HEK293 (cell line): ENCODE measurements at regions not wholly inside any gene's neighbourhood (a gene's known extent, or its start where the extent isn't known, plus 50 kb on each side); places are given as distances from the start of the nearest gene placed in this dataset.

ENCODE experiments used
- CTCF ChIA-PET: fragments of 350-600 bp; formaldehyde crosslinking; extraction: SDS; loops from one replicate; lab custom pipeline; 2021; ENCODE audit warnings: antibody characterized with exemption; lab: Yijun Ruan, JAX
- POLR2A ChIA-PET: fragments of 300-600 bp; formaldehyde crosslinking; extraction: SDS; loops from one replicate; lab custom pipeline; 2020; ENCODE audit warnings: antibody characterized with exemption, inconsistent platforms; lab: Yijun Ruan, JAX
- H3K27ac ChIP-seq: fragments of 200-500 bp; sonication (Bioruptor generic); 2 replicates; pipeline ENCODE4 v1.5.1; 2014; ENCODE audit warnings: low read depth, low read length, control low read depth, inconsistent platforms; ENCODE audit errors: extremely low read depth
- H3K36me3 ChIP-seq, 2 experiments: fragments of 200-500 bp in 1 of 2; sonication (Bioruptor generic) in 1 of 2; 1 replicate in 1 of 2; 2 replicates in 1 of 2; pipeline ENCODE4 v1.5.1; 2014 to 2017; ENCODE audit warnings: inconsistent platforms in 2 of 2, low read length in 2 of 2; ENCODE audit not compliant: control insufficient read depth in 2 of 2, insufficient read depth in 1 of 2
- H3K4me1 ChIP-seq: fragments of 200-500 bp; sonication (Bioruptor generic); 2 replicates; pipeline ENCODE4 v1.5.1; 2014; ENCODE audit warnings: mild to moderate bottlenecking, low read length, inconsistent platforms; ENCODE audit not compliant: control insufficient read depth, insufficient read depth
- H3K4me3 ChIP-seq: 2 replicates; pipeline ENCODE4 v1.5.1; 2011; ENCODE audit warnings: low read depth, mild to moderate bottlenecking, control low read depth, low read length, moderate library complexity
- H3K9me3 ChIP-seq: fragments of 200-500 bp; sonication (Bioruptor generic); 2 replicates; pipeline ENCODE4 v1.5.1; 2014; ENCODE audit warnings: low read depth, low read length, inconsistent platforms; ENCODE audit not compliant: control insufficient read depth, insufficient read depth
- MZF1 ChIP-seq: fragments of 450-650 bp; formaldehyde crosslinking; IDR thresholded peaks from 2 replicates; pipeline ENCODE4 v1.5.1; 2017; ENCODE audit warnings: missing biosample characterization, missing genetic modification characterization, borderline replicate concordance
- SALL2 ChIP-seq: fragments of 450-650 bp; formaldehyde crosslinking; IDR thresholded peaks from 2 replicates; pipeline ENCODE4 v1.5.0; 2017; ENCODE audit warnings: missing biosample characterization, mild to moderate bottlenecking, missing genetic modification characterization, borderline replicate concordance
- TRIM28 ChIP-seq: IDR thresholded peaks from 2 replicates; pipeline ENCODE4 v1.6.1; 2011; ENCODE audit warnings: low read length, control low read depth, borderline replicate concordance
- YY2 ChIP-seq: fragments of 450-650 bp; formaldehyde crosslinking; IDR thresholded peaks from 2 replicates; pipeline ENCODE4 v1.5.1; 2016; ENCODE audit warnings: missing biosample characterization, missing genetic modification characterization
- ZBTB21 ChIP-seq: fragments of 450-650 bp; formaldehyde crosslinking; IDR thresholded peaks from 2 replicates; pipeline ENCODE4 v1.5.1; 2017; ENCODE audit warnings: missing biosample characterization, missing genetic modification characterization
- ZEB2 ChIP-seq: fragments of 450-650 bp; formaldehyde crosslinking; IDR thresholded peaks from 2 replicates; pipeline ENCODE4 v1.5.1; 2016; ENCODE audit warnings: missing biosample characterization, missing genetic modification characterization
- ZNF146 ChIP-seq: fragments of 450-650 bp; formaldehyde crosslinking; IDR thresholded peaks from 2 replicates; pipeline ENCODE4 v1.5.1; 2016; ENCODE audit warnings: missing biosample characterization, missing genetic modification characterization
- ZNF169 ChIP-seq: fragments of 450-650 bp; formaldehyde crosslinking; IDR thresholded peaks from 2 replicates; pipeline ENCODE4 v1.5.1; 2016; ENCODE audit warnings: missing biosample characterization, missing genetic modification characterization
- ZNF266 ChIP-seq: fragments of 450-650 bp; formaldehyde crosslinking; IDR thresholded peaks from 2 replicates; pipeline ENCODE4 v1.5.1; 2016; ENCODE audit warnings: missing biosample characterization, missing genetic modification characterization, low read depth
- ZNF335 ChIP-seq: fragments of 450-650 bp; formaldehyde crosslinking; conservative IDR thresholded peaks from 2 replicates; pipeline ENCODE4 v1.5.1; 2016; ENCODE audit warnings: missing biosample characterization, missing genetic modification characterization
- ZNF514 ChIP-seq: fragments of 450-650 bp; formaldehyde crosslinking; IDR thresholded peaks from 2 replicates; pipeline ENCODE4 v1.5.1; 2016; ENCODE audit warnings: missing biosample characterization, missing genetic modification characterization
- ZNF549 ChIP-seq: fragments of 450-650 bp; IDR thresholded peaks from 2 replicates; pipeline ENCODE4 v1.5.1; 2018; ENCODE audit warnings: missing biosample characterization, missing genetic modification characterization, mild to moderate bottlenecking, inconsistent platforms, moderate library complexity
- ZNF560 ChIP-seq: fragments of 450-650 bp; formaldehyde crosslinking; IDR thresholded peaks from 2 replicates; pipeline ENCODE4 v1.5.1; 2017; ENCODE audit warnings: missing biosample characterization, missing genetic modification characterization, borderline replicate concordance
- ZNF785 ChIP-seq: fragments of 450-650 bp; formaldehyde crosslinking; IDR thresholded peaks from 2 replicates; pipeline ENCODE4 v1.5.1; 2016; ENCODE audit warnings: missing biosample characterization, missing genetic modification characterization
- TF ChIP-seq, protein P1 (sequence below): fragments of 450-650 bp; formaldehyde crosslinking; optimal IDR thresholded peaks from 2 replicates; pipeline ENCODE3; 2016; ENCODE audit warnings: missing biosample characterization, mild to moderate bottlenecking, missing genetic modification characterization
- TF ChIP-seq, protein P2 (sequence below): fragments of 450-650 bp; formaldehyde crosslinking; IDR thresholded peaks from 2 replicates; pipeline ENCODE4 v1.5.1; 2016; ENCODE audit warnings: missing biosample characterization, missing genetic modification characterization, borderline replicate concordance
- TF ChIP-seq, protein P3 (sequence below): fragments of 450-650 bp; formaldehyde crosslinking; IDR thresholded peaks from 2 replicates; pipeline ENCODE4 v1.5.1; 2016; ENCODE audit warnings: missing biosample characterization, missing genetic modification characterization, low read depth
- TF ChIP-seq, protein P4 (sequence below): fragments of 450-650 bp; formaldehyde crosslinking; IDR thresholded peaks from 2 replicates; pipeline ENCODE4 v1.5.1; 2016; ENCODE audit warnings: missing biosample characterization, missing genetic modification characterization, borderline replicate concordance
- TF ChIP-seq, protein P5 (sequence below): fragments of 450-650 bp; formaldehyde crosslinking; IDR thresholded peaks from 2 replicates; pipeline ENCODE4 v1.5.1; 2016; ENCODE audit warnings: missing biosample characterization, missing genetic modification characterization
- TF ChIP-seq, protein P6 (sequence below): fragments of 450-650 bp; formaldehyde crosslinking; IDR thresholded peaks from 2 replicates; pipeline ENCODE4; 2016; ENCODE audit warnings: missing biosample characterization, missing genetic modification characterization

DNA sequence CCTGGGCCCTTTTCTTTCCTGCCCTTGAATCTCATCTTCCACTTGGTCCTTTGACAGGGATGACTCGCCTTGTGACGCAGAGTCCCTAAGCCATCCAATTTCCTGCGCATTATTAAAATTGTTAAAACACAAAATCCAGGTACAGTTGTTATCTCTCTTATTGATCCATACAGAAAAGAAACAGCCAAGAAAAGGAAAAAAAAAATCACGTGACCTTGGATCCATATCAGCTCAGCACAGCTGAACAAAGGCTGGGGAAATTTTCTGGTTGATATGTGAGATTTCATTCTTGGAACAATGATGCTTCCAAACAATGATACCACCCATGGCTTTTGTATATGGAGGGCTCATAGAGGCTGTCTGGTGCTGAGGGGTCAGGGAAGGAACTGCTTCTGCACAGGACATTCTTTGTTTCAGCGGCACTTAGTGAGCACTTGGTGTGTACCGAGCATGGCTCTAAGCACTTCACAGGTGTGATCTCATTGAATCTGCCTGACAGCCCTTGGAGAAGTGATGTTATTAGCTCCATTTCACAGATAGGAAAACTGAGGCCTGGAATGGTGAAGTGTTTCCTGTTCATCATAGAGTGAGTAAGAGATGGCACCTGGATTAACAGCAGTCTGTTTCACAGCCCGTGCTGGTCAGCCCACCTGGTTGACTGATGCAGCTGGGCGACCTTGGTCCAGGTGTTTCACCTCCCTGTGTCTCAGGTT lies 155.0 kb upstream of the SULF2 start:
- POLR2A ChIA-PET, result no interaction called here
- no peak overlapping the region for H3K27ac ChIP-seq
- H3K9me3 ChIP-seq, result no peaks in the 10 kb centered on the region
- H3K4me1 ChIP-seq, result no peaks in the 10 kb centered on the region
- TF ChIP-seq ZNF169 (tag by site-specific recombination), result no peak
- TF ChIP-seq, protein P1, sequence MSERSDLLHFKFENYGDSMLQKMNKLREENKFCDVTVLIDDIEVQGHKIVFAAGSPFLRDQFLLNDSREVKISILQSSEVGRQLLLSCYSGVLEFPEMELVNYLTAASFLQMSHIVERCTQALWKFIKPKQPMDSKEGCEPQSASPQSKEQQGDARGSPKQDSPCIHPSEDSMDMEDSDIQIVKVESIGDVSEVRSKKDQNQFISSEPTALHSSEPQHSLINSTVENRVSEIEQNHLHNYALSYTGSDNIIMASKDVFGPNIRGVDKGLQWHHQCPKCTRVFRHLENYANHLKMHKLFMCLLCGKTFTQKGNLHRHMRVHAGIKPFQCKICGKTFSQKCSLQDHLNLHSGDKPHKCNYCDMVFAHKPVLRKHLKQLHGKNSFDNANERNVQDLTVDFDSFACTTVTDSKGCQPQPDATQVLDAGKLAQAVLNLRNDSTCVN (tag by site-specific recombination), result no peak
- TF ChIP-seq, protein P2, sequence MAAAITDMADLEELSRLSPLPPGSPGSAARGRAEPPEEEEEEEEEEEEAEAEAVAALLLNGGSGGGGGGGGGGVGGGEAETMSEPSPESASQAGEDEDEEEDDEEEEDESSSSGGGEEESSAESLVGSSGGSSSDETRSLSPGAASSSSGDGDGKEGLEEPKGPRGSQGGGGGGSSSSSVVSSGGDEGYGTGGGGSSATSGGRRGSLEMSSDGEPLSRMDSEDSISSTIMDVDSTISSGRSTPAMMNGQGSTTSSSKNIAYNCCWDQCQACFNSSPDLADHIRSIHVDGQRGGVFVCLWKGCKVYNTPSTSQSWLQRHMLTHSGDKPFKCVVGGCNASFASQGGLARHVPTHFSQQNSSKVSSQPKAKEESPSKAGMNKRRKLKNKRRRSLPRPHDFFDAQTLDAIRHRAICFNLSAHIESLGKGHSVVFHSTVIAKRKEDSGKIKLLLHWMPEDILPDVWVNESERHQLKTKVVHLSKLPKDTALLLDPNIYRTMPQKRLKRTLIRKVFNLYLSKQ, result no peak
- TF ChIP-seq ZNF549, result no peak
- TF ChIP-seq ZBTB21 (tag by site-specific recombination), result no peak
- no peak for TF ChIP-seq ZNF266 (tag by site-specific recombination)
- no peak for TF ChIP-seq YY2
- no peak for TF ChIP-seq TRIM28
- TF ChIP-seq, protein P3, sequence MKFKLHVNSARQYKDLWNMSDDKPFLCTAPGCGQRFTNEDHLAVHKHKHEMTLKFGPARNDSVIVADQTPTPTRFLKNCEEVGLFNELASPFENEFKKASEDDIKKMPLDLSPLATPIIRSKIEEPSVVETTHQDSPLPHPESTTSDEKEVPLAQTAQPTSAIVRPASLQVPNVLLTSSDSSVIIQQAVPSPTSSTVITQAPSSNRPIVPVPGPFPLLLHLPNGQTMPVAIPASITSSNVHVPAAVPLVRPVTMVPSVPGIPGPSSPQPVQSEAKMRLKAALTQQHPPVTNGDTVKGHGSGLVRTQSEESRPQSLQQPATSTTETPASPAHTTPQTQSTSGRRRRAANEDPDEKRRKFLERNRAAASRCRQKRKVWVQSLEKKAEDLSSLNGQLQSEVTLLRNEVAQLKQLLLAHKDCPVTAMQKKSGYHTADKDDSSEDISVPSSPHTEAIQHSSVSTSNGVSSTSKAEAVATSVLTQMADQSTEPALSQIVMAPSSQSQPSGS, result no peak
- no peak for TF ChIP-seq ZNF335 (tag by site-specific recombination)
- TF ChIP-seq ZEB2 (tag by site-specific recombination), result no peak
- no peak for TF ChIP-seq ZNF514 (tag by site-specific recombination)
- TF ChIP-seq, protein P4, sequence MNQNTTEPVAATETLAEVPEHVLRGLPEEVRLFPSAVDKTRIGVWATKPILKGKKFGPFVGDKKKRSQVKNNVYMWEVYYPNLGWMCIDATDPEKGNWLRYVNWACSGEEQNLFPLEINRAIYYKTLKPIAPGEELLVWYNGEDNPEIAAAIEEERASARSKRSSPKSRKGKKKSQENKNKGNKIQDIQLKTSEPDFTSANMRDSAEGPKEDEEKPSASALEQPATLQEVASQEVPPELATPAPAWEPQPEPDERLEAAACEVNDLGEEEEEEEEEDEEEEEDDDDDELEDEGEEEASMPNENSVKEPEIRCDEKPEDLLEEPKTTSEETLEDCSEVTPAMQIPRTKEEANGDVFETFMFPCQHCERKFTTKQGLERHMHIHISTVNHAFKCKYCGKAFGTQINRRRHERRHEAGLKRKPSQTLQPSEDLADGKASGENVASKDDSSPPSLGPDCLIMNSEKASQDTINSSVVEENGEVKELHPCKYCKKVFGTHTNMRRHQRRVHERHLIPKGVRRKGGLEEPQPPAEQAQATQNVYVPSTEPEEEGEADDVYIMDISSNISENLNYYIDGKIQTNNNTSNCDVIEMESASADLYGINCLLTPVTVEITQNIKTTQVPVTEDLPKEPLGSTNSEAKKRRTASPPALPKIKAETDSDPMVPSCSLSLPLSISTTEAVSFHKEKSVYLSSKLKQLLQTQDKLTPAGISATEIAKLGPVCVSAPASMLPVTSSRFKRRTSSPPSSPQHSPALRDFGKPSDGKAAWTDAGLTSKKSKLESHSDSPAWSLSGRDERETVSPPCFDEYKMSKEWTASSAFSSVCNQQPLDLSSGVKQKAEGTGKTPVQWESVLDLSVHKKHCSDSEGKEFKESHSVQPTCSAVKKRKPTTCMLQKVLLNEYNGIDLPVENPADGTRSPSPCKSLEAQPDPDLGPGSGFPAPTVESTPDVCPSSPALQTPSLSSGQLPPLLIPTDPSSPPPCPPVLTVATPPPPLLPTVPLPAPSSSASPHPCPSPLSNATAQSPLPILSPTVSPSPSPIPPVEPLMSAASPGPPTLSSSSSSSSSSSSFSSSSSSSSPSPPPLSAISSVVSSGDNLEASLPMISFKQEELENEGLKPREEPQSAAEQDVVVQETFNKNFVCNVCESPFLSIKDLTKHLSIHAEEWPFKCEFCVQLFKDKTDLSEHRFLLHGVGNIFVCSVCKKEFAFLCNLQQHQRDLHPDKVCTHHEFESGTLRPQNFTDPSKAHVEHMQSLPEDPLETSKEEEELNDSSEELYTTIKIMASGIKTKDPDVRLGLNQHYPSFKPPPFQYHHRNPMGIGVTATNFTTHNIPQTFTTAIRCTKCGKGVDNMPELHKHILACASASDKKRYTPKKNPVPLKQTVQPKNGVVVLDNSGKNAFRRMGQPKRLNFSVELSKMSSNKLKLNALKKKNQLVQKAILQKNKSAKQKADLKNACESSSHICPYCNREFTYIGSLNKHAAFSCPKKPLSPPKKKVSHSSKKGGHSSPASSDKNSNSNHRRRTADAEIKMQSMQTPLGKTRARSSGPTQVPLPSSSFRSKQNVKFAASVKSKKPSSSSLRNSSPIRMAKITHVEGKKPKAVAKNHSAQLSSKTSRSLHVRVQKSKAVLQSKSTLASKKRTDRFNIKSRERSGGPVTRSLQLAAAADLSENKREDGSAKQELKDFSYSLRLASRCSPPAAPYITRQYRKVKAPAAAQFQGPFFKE, result no peak
- no peak for TF ChIP-seq ZNF785 (tag by site-specific recombination)
- TF ChIP-seq ZNF560 (tag by site-specific recombination), result no peak
- TF ChIP-seq MZF1 (tag by site-specific recombination), result no peak
- TF ChIP-seq, protein P5, sequence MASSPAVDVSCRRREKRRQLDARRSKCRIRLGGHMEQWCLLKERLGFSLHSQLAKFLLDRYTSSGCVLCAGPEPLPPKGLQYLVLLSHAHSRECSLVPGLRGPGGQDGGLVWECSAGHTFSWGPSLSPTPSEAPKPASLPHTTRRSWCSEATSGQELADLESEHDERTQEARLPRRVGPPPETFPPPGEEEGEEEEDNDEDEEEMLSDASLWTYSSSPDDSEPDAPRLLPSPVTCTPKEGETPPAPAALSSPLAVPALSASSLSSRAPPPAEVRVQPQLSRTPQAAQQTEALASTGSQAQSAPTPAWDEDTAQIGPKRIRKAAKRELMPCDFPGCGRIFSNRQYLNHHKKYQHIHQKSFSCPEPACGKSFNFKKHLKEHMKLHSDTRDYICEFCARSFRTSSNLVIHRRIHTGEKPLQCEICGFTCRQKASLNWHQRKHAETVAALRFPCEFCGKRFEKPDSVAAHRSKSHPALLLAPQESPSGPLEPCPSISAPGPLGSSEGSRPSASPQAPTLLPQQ (tag by site-specific recombination), result no peak
- TF ChIP-seq, protein P6, sequence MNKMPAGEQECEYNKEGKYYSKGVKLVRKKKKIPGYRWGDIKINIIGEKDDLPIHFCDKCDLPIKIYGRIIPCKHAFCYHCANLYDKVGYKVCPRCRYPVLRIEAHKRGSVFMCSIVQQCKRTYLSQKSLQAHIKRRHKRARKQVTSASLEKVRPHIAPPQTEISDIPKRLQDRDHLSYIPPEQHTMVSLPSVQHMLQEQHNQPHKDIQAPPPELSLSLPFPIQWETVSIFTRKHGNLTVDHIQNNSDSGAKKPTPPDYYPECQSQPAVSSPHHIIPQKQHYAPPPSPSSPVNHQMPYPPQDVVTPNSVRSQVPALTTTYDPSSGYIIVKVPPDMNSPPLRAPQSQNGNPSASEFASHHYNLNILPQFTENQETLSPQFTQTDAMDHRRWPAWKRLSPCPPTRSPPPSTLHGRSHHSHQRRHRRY, result no peak
- no peak for TF ChIP-seq SALL2
- no peak for TF ChIP-seq ZNF146
- CTCF ChIA-PET, result interaction anchor here (0.7 to 1.7 kb wide), 2 partner anchors 10 to 680 kb away, joined by 3 to 5 read pairs; no protein-coding TSS in a partner anchor
- no peaks in the 10 kb centered on the region for H3K36me3 ChIP-seq
- no peak overlapping the region for H3K4me3 ChIP-seq
